ENCODE measurements at regions not wholly inside any gene's neighbourhood (a gene's known extent, or its start where the extent isn't known, plus 50 kb on each side); places are given as distances from the start of the nearest gene placed in this dataset.

DNA sequence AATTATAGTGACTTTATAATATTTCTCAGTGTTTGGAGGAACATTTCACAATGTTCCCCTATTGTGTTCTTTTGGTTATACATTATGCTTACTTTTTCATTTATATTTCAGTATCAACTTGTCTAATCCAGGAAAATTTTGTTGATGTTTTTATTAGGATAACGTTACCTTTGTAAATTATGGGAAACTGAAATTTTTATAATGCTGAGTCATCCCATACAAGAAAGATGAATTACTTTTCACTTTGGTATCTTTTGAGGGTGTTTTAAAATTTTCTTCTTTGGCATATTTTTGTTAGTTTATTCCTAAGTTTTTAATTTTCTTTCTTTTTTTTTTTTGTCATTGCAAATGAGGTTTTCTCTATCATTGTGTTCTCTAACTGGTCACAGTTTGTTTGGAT lies 542.7 kb downstream of the SLC16A7 start:
- DNase-seq (ENCODE audit: low spot score) = no peak

DNA sequence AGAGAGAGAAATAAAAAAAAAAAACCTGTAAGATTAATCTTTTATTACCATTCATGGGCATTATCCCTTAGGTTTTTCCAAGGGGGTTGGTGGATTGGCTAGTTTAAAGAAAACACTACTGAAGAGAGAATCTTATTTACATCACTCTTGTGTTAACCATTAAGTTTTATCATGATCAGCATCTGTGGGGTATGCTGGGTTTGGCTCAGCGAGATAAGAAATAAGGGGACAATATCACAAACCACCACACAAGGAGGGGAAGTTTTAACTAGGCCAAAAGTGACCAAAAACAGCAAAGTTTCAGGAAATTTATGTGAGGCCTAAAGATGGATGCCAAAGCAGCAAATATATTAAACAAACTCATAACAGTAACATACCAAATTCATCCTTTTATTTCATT lies 548.6 kb downstream of the SLC16A7 start:
- DNase-seq (ENCODE audit: low spot score) = no peak

DNA sequence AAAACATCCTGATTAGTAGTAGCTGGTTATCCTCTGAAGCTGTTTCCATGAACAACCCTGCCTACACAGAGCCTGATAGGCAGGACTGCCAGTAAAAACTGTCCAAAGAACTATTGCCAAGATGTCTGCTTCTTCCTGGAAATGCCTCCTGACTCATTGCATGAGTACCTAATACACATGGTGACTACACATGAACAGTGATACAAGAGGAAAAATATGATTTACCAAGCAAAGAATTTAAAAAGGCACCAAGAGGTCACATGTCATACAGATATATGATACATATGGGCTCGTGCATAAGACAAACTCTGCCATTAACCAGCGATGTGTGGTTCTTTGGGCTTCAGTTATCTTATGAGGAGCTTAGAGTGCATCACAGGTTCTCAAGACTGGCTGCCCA lies 552.3 kb downstream of the SLC16A7 start:
- DNase-seq (ENCODE audit: low spot score) = no peak

DNA sequence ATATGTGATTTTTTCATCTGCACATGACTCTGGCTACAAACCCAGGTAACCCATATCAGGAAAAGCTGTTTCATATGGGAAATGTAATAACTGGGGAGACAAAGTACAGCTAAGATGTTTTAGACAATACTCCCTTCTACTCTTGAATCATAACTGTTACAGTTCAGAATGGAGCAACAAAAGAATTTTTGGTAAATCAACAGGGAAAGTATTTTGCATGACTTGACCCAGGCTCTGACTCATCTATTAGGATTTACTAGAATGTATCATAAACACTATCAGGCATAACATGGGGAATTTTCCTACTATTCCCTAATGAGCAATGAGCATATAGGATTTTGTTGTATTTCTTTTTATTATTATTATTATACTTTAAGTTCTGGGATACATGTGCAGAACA lies 553.0 kb downstream of the SLC16A7 start:
- no peak for DNase-seq (ENCODE audit: low spot score)

DNA sequence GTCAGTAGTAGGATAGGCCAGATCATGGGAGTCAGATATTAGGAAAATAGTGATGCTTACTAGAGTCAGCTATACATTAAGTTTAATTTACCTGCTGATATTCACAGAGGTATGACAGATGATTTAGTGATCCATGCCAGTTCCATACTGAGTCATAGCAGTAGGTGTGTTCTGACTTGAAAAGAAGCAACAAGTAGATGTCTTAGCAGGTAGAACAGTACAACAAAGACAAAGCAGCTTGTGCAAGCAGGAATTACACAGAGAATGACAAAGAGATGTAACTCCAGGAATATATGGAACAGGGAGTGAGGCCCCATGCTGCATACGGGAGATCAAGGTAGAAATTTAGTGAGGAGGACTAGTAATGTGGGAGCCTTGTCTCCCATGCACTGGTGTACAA lies 556.9 kb downstream of the SLC16A7 start:
- no peak for DNase-seq (ENCODE audit: low spot score)

DNA sequence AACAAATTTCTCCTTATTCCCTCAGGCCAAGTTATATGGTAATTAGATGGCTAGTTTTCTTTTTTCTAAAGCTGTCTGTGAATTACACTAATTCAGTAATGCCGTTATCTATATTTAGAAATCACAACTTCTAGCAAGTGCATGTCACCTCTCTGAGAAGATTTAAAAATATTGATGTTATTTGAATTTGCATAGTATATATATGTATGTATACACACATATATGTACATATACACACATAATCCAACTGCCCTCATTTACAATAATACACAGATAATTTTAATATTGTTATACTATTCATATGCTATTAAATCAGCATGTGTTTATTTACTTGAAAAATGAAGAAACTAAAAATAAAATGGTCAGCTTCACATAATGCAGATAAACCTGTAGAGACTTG lies 563.9 kb downstream of the SLC16A7 start:
- DNase-seq (ENCODE audit: low spot score) = no peak

DNA sequence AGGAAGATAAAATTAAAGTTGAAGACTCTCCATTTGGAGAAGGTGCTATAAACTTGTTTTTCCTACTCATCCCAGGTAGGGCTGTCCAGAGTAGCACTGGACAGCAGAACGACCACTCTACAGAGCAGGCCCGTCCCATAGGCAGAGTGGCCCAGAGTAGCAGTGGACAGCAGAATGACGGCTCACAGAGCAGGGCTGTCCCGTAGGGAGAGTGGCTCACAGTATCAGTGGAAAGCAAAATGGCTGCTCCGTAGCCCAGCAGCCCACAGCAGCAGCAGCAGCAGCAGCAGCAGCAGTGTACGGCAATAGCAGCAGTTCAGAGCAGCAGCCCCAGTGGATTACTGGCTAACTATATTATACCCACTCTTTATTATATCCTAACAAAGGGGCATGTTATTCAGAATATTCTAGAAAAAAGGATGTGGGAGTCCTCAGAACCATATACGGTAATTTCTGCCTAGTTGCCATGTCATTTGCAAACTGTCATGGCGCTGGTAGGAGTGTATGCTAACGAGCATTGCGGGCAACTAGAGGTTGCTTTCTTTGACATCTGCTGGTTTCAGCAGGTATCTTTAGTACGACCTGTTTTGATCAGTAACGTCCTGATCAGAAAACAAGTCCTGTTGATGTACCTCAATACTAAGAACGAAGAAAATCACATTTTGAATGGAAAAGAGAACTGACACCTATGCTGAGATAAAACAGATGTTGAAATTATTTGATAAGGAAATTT lies 567.3 kb downstream of the SLC16A7 start:
- DNase-seq (ENCODE audit: low spot score) = no peak

DNA sequence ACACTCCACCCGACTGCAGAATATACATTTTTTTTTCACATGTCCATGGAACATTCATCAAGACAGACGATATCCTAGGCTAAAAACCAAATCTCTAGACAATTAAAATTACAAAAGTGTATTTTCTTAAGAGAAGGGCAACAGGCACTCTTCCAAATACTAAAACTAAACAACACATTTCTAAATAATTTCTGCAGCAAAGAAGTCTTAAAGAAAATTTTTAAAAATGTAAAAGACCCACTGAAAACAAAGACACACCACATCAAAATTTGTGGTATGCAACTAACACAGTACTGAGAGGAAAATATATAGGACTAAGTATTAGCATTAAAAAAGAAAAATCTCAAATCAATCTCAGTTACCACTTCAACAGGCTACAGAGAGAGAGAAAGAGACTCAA lies 570.0 kb downstream of the SLC16A7 start:
- no peak for DNase-seq (ENCODE audit: low spot score)

DNA sequence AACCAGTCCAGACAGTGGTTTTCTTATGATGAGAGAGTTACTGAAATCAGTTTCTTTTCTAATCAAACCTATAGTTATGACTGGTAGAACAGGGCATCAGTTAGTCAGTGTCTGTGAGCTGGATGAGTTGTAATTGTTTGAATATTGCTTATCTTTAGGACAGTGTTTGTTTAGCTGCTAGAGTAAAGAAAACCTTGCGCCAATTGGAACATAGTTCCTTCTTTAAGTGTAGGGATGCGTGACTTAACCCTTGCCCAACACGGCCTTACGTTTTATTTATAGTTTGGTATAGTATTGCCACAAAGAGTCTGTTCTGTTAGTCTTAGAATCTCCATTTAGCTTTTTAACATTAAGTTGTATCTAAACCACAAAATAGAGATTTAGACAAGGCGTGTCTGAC lies 572.6 kb downstream of the SLC16A7 start:
- DNase-seq (ENCODE audit: low spot score) = peak; percentile 18

DNA sequence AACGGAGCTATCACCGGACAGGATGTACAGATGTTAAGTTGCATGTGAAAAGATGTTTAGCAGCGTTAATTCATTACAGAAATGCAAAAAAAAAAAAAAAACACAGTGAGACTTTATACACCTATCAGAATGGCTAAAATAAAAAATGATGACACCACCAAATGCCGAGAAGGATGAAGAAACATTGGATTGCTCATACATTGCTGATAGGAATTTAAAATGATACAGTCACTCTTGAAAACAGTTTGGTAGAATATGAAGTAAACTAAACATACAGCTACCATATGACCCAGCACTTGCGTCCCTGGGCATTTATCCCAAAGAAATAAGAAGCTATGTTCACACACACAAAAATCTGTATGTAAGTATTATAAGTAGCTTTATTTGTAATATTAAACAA lies 574.1 kb downstream of the SLC16A7 start:
- DNase-seq (ENCODE audit: low spot score) = no peak

DNA sequence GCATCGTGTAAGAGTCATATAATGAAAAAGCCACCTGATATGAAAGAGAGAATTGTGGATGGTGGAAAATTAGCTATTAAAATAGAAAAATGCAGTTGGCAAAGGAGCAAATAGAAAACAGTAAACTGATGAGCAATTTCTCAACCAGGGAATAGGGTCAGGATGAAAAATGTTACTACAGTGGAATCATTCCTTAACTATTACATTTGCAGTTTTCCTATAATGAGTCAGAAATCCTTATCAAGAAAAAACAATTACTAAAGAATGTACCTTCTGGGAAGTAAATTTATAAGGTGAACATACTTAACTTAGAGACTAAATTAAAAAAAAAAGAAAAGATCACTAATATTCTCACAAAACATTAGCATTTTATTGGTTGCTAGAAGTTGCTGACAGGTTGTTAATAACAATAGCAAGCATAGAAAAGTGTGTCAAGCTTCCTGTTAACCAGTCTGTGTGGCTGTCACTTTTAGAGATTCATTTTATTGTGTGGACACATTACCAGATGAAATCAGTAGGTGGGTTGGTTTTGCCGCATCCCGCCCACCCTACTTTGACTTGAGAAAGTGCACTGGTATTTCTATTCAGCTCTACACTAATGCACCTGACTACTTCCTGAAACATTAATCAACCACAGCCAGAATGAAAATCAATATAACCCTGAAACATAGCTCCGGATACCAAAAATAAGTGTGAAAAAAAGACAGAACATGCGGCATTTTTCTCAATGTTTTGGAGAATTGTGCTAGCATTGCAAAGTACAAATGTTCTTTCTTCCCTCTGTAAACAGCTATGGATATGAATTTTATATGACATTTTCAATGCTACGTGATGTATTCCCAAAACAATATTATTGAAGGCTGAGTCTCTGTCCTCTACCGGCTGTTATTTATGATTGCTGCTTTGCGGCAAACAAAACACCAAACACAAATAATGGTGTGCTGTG lies 576.7 kb downstream of the SLC16A7 start:
- no peak for DNase-seq (ENCODE audit: low spot score)

DNA sequence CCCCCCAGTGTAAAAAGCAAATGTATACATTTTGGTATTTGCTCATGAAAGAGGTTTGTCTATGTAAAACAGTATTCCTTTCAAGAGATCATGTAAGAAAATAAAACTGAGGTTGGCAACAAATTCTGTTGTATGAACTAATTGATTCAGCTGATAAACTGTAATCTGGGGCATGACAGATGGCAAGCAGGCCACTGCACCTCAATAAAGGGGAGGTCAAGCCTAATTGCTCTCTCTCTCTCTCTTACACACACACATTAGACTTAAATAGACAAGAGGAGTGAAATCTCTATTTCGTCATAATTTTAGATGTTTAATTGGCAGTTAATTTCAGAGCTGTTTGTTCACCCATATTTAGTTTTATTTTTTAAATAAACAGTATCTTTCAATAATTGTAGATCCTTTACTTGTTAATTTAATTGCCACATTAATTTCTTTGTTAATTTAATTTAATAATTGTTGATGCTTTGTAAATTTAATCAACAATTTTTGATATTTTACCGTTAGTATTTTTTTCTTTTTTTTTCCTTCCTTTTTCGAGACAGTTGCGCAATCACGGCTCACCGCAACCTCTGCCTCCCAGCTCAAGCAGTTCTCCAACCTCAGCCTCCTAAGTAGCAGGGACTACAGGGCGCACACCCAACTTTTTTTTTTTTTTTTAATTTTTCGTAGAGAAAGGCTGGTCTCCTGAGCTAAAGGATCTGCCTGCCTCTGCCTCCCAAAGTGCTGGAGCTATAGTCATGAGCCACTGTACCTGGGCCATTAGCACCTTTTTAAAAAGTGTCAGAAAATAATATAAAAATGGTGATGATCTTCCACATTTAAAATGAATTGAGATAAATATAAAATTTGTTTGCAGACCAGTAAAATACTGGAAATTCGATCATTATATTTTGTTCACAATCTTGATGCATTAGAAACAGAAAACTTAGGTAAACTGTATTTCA lies 577.7 kb downstream of the SLC16A7 start:
- DNase-seq (ENCODE audit: low spot score) = no peak

DNA sequence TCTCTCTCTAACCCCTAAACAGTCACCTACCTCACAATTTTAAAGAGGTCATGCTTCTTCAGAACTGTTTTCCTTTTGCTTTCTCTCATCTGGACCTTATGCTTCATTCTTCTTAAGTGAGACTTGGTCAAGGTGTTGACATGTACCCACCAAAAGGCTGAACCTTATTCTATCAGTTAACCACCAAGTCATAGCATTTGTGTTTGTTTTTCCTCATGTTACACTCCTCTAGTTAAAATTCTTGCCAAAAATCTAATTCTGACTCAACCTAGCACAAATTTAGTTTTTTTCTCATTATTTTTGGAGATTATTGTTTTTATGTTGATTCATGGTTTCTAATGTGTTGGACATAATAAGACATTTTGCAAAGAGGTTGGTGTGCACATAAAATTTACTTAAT lies 578.6 kb downstream of the SLC16A7 start:
- DNase-seq (ENCODE audit: low spot score) = no peak

DNA sequence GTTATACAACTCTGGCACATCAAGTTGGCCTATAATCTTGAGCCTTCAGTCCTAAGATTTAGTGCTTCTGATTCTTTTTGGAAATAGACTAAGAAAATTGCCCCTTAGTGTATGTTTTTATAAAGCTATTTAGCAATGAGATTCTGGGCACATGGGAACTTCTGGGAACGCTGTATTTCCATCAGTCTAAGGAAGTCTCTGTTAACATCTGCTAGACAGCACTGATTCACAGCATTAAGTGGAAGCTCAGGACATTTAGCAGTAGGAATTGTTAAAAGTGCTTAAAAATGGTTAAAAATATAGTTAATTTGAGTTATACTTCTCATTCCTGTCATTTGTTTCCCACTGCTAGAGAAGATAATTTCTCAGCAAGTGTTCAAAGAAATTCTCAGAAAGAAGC lies 579.1 kb downstream of the SLC16A7 start:
- DNase-seq (ENCODE audit: low spot score) = no peak

DNA sequence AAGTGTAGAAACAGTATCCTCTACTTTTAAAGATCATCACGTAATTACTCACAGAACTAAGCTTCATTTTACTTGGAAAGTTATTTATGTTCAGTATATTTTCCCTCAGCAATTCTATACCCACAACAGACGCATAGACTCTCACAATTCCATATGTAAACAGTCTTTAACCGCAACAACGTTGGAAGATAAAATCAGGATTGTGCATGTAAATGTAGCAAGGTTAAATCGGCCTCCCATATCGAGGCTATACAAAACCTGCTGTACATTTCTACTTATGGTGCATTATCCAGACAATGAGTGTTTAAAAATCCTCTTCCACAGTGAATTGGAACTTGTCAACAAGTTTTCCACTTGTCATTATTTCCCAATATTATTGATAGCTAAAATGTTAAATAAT lies 581.1 kb downstream of the SLC16A7 start:
- DNase-seq (ENCODE audit: low spot score) = no peak

DNA sequence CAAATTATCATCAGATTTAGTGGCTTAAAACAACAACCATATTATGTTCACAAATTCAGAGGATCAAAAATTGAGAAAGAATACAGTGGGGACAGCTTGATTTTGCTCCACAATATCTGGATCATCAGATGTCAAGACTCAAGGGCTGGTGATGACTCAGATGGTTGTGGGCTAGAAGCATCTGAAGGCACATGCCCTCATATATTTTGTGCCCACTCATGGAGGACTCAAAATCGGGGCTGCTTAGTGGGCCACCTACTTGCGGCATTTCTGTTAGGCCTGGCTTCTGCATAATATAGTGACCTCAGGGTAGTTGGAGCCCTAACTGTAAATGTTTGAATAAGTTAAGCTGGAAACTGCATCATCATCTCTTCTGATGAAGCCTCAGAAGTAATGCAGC lies 584.5 kb downstream of the SLC16A7 start:
- no peak for DNase-seq (ENCODE audit: low spot score)

DNA sequence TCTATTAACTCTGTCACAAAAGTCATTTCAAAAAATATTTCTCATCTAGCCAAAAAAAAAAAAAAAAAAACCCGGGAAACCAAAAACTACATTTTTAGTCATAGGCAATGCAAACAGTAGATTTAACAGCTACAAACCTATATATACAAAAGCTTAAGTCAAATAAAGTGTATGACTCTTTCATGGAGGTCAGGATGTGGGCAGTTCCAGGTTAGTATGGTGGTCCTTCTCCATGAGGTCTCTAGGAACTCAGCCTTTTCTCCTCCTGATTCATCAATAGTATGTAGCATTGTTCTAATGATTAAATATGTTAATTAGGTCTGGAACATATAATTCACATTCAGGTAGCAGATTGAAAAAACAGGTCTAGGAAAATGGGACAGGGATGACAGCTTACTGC lies 586.5 kb downstream of the SLC16A7 start:
- DNase-seq (ENCODE audit: low spot score) = no peak

DNA sequence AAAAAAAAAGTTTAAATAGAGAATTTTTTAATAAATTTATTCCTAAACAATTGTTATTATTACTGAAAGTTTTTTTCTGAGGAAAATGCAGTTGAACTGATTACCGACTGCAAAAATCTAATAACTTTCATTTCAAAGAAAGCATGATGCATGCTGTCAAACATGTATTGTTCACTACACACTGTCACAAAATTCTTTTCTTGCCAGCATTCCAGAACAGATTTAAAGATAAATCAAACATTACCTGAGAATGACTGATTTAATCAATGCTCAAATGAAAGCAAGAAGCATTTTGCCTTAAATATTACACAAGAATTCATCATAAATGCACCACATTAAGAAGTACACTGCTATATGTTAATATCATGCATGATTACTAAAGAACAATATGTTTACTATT lies 588.3 kb downstream of the SLC16A7 start:
- DNase-seq (ENCODE audit: low spot score) = no peak

DNA sequence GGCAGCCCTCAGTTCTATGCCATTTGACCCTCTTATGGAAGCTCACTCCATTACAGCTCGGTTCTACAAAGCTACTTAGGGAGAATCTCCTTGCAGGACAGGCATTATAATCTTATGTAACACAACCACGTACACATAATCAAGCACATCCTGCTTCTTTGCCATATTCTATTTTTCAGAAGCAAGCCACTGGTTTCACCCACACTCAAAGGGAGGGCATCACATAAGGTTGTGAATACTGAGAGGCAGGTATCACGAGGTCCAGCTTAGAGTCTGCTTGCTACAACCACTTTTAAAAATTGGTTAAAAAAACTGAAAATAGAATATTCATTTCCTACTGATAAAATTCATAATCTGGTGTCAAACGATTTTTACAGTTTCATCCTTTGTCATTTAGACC lies 589.2 kb downstream of the SLC16A7 start:
- DNase-seq (ENCODE audit: low spot score) = no peak

DNA sequence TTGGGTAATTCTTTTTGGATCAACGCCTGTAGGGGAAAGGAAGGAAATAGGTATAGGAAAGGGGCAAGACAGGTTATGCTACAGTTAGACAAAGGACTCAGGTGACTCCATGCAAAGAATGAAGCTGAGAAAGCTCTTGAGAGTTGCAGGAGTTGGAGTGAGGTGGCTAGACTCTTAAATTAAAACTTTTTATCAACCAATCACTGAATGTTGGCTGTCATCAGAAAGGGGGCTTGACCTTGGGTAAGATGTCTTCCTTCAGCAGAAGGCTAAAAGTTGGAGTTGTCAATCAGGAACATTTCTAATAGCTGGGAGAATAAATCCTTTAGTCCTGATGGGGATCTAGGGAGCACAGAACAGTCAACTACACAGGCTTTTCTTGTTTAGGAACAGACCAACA lies 595.4 kb downstream of the SLC16A7 start:
- no peak for DNase-seq (ENCODE audit: low spot score)

DNA sequence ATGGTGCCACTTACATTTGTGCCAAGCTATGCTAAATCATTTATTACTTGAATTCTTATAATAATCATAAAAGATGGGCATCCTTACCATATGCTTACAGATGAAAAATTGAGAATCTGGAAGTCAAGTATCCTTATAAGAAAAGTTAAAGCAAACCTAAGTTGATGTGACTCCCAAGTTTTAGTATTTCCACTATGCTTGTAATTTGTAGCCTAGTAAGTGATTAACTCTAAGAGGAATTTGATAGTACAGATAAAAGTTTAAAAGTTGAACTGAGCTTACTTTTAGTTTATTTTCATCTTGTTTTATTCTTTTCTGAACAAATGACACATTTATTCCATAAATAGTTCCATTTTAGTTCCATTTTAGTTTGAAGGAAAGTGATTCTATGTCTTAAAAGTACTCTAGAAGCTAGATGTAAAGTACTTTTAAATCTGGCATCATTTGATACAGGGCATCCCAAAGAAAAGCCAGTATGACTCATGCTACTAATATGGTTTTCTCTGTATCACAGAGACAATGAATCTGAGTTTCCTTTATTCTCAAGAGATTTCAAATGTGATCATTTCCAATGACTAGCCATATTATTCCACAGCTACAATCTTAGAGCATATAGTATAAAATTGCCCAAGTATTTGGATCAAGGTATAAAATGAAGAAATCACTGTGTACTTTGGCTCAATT lies 596.0 kb downstream of the SLC16A7 start:
- no peak for DNase-seq (ENCODE audit: low spot score)

DNA sequence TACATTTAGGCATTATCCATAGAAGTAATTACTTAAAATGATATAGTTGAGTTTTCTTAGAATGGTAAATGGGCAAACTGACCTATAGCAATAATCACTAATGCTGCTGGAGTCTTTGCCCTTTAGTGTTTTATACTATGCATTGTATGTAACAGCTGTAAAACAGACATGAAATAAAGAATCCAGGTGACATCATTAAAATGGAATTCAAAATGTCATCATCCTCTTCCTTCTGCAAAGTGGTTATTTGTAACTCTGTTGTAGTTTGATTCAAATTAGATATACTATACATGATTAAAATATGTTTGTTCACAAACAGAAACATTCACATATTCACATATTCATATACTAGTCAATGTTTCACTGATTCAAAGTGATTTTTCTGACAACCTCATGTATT lies 598.8 kb downstream of the SLC16A7 start:
- DNase-seq (ENCODE audit: low spot score) = no peak

All from HuH-7 (cell line).